BJ (cell line): ENCODE measurements at regions not wholly inside any gene's neighbourhood (a gene's known extent, or its start where the extent isn't known, plus 50 kb on each side); places are given as distances from the start of the nearest gene placed in this dataset.
"Not testable (repeated sequence)": the region's sequence is repeated elsewhere in the genome, so short reads cannot be mapped to it uniquely, and the experiment has no call there.

Source experiments
- CTCF ChIA-PET: fragments of 350-600 bp; formaldehyde crosslinking; extraction: SDS; loops from one replicate; lab custom pipeline; 2021; ENCODE audit warnings: antibody characterized with exemption, inconsistent platforms; lab: Yijun Ruan, JAX
- POLR2A ChIA-PET: fragments of 300-600 bp; sonication (Branson Sonifier 250); formaldehyde crosslinking; extraction: SDS; loops from one replicate; lab custom pipeline; 2021; ENCODE audit warnings: antibody characterized with exemption; lab: Charles Lee
- DNase-seq: peaks from one replicate; pipeline ENCODE4 v3.0.0-alpha.2; 2011; ENCODE audit warnings: low read depth
- H3K27me3 ChIP-seq: 2 replicates; pipeline ENCODE4 v1.6.0; 2011; ENCODE audit warnings: low read length; ENCODE audit not compliant: control insufficient read depth, insufficient read depth
- H3K36me3 ChIP-seq: 2 replicates; pipeline ENCODE4 v1.5.1; 2011; ENCODE audit warnings: low read length; ENCODE audit not compliant: control insufficient read depth, insufficient read depth
- H3K4me3 ChIP-seq: 2 replicates; pipeline ENCODE4 v1.5.1; 2011; ENCODE audit warnings: low read depth, mild to moderate bottlenecking, control low read depth, low read length
- CTCF ChIP-seq: IDR thresholded peaks from 2 replicates; pipeline ENCODE4 v1.5.1; 2011; ENCODE audit warnings: low read depth, mild to moderate bottlenecking, control low read depth, inconsistent platforms, low read length, moderate library complexity; ENCODE audit not compliant: insufficient read depth

- DNase-seq = no peak
- CTCF ChIA-PET = no interaction called here
- Histone ChIP-seq H3K36me3 (no peaks in the 10 kb centered on the region), H3K4me3 (no peak overlapping the region), H3K27me3 (no peaks in the 10 kb centered on the region)
- TF ChIP-seq CTCF = no peak
- POLR2A ChIA-PET = no interaction called here
Measured at GRCh38 chr2:94602466-94602865, 268.8 kb upstream of the TEKT4 start.

DNA sequence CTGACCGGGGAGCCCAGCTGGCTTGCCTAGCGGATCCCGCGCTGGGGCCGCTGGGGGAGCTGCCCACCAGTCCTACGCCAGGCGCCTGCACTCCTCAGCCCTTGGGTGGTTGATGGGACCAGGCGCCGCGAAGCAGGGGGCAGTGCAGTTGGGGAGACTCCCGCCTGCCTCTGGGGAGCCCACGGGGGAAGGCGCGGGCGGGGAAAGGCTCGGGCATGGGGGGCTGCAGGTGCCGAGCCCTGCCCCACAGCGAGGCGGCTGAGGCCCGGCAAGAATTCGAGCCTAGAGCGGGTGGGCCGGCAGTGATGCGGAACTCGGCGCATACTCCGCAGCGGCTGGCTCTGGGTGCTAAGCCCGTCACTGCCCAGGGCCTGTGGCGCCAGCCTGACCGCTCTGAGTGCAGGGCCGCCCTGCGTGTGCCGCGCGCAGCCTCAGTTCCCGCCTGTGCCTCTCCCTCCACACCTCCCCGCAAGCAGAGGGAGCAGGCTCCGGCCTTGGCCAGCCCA lies 249.1 kb upstream of the TEKT4 start:
- TF ChIP-seq CTCF = no peak
- no peak overlapping the region for H3K4me3 ChIP-seq
- CTCF ChIA-PET = no interaction called here
- no peak for DNase-seq
- POLR2A ChIA-PET = no interaction called here
- H3K36me3 ChIP-seq = no peaks in the 10 kb centered on the region
- no peaks in the 10 kb centered on the region for H3K27me3 ChIP-seq

DNA sequence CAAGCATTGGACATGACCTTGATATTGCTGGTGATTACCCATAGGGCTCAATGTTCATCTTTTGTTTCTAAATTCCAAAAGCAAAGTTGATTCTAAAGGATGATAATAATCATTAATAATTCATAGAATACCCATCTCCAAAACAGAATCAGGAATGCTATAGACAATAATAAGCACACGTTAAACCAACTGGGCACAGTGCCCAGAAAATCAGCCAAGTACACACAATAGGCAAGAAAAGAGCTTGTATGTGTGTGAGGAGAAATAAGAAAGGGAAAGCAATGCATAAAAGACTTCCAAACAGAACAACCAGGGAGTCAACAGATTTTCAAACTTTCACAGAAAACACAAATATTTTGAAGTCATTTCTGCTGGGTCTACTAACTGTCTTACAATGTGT lies 242.3 kb upstream of the TEKT4 start:
- DNase-seq = not testable (repeated sequence)

GRCh38 chr2:94641397-94641796 lies 229.8 kb upstream of the TEKT4 start:
- H3K4me3 ChIP-seq, DNase-seq, POLR2A ChIA-PET, H3K36me3 ChIP-seq, CTCF ChIA-PET, H3K27me3 ChIP-seq: not testable (repeated sequence)

More for the DNA sequence above, 242.3 kb upstream of the TEKT4 start:
- H3K27me3 ChIP-seq, CTCF ChIA-PET, POLR2A ChIA-PET, H3K36me3 ChIP-seq, H3K4me3 ChIP-seq: not testable (repeated sequence)

- H3K27me3 ChIP-seq, H3K4me3 ChIP-seq, H3K36me3 ChIP-seq, DNase-seq, CTCF ChIA-PET, POLR2A ChIA-PET: not testable (repeated sequence)
Measured at GRCh38 chr2:94652131-94652530, 219.1 kb upstream of the TEKT4 start.

DNA sequence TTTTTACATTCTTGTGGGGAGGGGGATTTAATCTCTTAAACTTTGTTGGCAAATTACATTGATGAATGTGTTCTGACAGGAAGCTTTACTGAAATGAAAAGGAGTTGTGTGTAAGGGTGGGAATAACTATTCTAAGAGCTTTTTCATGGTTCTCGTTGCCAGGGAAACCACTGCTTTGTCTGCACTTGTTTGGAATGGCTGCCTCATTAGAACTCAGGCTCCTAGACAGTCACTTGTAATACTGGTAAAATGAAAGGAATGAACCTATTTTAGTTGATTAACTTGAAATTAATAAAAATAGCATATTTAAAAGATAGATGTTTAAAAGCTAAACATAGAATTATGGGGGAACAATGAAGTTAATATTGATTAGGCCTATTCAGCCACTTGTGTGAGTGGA lies 201.4 kb upstream of the TEKT4 start:
- POLR2A ChIA-PET, DNase-seq, H3K27me3 ChIP-seq, H3K4me3 ChIP-seq, CTCF ChIA-PET, H3K36me3 ChIP-seq: not testable (repeated sequence)

GRCh38 chr2:94694236-94694635 lies 177.0 kb upstream of the TEKT4 start:
- CTCF ChIA-PET, H3K36me3 ChIP-seq, DNase-seq, POLR2A ChIA-PET, H3K27me3 ChIP-seq, H3K4me3 ChIP-seq: not testable (repeated sequence)

DNA sequence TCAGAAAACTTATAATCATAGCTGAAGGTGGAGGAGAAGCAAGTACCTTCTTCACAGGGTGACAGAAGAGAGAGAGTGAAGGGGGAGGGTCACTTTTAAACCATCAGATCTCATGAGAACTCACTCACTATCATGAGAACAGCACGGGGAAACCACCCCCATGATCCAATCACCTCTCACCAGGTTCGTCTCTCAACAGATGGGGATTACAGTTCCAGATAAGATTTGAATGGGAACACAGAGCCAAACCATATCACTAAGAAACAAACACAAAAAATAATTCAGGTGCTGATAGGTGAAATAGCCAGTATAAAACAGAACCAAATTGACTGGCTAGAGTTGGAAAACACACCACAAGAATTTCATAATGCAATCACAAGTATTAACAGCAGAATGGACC lies 162.2 kb upstream of the TEKT4 start:
- POLR2A ChIA-PET, CTCF ChIA-PET, H3K27me3 ChIP-seq, H3K4me3 ChIP-seq, H3K36me3 ChIP-seq, DNase-seq: not testable (repeated sequence)
